Endothelial cell (in vitro differentiated cells): ENCODE measurements at regions not wholly inside any gene's neighbourhood (a gene's known extent, or its start where the extent isn't known, plus 50 kb on each side); places are given as distances from the start of the nearest gene placed in this dataset.

ENCODE experiments used
- DNase-seq: peaks from one replicate; pipeline ENCODE4 v3.0.0; 2021; ENCODE audit warnings: low spot score
- H3K27ac Mint-ChIP-seq: one replicate; pipeline ENCODE4 v1.8.0; 2021; ENCODE audit warnings: mixed read lengths, inconsistent platforms; ENCODE audit not compliant: unreplicated experiment
- H3K27me3 Mint-ChIP-seq: one replicate; pipeline ENCODE4 v1.8.0; 2021; ENCODE audit warnings: mild to moderate bottlenecking, moderate library complexity, mixed read lengths, inconsistent platforms; ENCODE audit not compliant: unreplicated experiment
- H3K36me3 Mint-ChIP-seq: one replicate; pipeline ENCODE4 v1.8.0; 2021; ENCODE audit warnings: mild to moderate bottlenecking, low read depth, mixed read lengths, inconsistent platforms; ENCODE audit not compliant: unreplicated experiment
- H3K4me1 Mint-ChIP-seq: one replicate; pipeline ENCODE4 v1.8.0; 2021; ENCODE audit warnings: mild to moderate bottlenecking, mixed read lengths, inconsistent platforms; ENCODE audit not compliant: unreplicated experiment
- H3K4me3 Mint-ChIP-seq: one replicate; pipeline ENCODE4 v1.8.0; 2021; ENCODE audit warnings: mild to moderate bottlenecking, mixed read lengths, inconsistent platforms; ENCODE audit not compliant: unreplicated experiment
- H3K9me3 Mint-ChIP-seq: one replicate; pipeline ENCODE4 v1.8.0; 2021; ENCODE audit warnings: mixed read lengths, inconsistent platforms; ENCODE audit not compliant: unreplicated experiment
- CTCF ChIP-seq: fragments of 200-600 bp; sonication (generic); IDR thresholded peaks from one replicate; pipeline ENCODE4 v1.5.0; 2021; ENCODE audit warnings: antibody characterized with exemption; ENCODE audit not compliant: unreplicated experiment

GRCh38 chr4:124396333-124396732, 316.2 kb downstream of the ANKRD50 start:
- Mint-ChIP-seq H3K36me3 (no peaks in the 10 kb centered on the region), H3K9me3 (no peaks in the 10 kb centered on the region), H3K4me1 (no peaks in the 10 kb centered on the region), H3K4me3 (no peak overlapping the region), H3K27me3 (no peaks in the 10 kb centered on the region), H3K27ac (no peak overlapping the region)
- no peak for TF ChIP-seq CTCF
- DNase-seq, result no peak

GRCh38 chr4:124401606-124402005, 310.9 kb downstream of the ANKRD50 start:
- no peak overlapping the region for H3K4me3 Mint-ChIP-seq
- peaks cover 4% of the 10 kb centered on the region for H3K9me3 Mint-ChIP-seq
- no peaks in the 10 kb centered on the region for H3K27me3 Mint-ChIP-seq
- peaks cover 3% of the 10 kb centered on the region for H3K36me3 Mint-ChIP-seq
- no peak for DNase-seq
- peaks cover 2% of the 10 kb centered on the region for H3K4me1 Mint-ChIP-seq
- H3K27ac Mint-ChIP-seq, result no peak overlapping the region
- no peak for TF ChIP-seq CTCF

DNA sequence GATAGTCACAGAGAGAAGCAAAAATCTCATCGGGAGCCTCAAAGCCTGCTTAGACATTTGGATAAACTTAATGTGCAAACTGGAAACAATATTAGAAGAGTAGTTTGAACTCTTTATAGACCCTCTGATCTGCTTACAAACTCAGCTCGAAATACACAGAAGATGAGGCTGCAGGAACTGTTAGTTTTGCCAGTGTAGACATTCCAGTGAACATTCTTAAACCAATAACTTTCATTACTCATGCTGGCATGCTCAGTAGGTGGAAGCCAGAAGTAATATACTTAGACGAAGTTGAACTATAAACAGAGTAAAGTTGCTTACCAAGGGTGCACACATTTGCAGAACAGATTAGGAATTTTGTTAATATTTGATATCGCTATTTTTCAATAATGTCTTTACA, 303.5 kb downstream of the ANKRD50 start:
- H3K9me3 Mint-ChIP-seq, result peaks cover 4% of the 10 kb centered on the region
- H3K36me3 Mint-ChIP-seq, result peaks cover 3% of the 10 kb centered on the region
- no peak overlapping the region for H3K27ac Mint-ChIP-seq
- H3K4me1 Mint-ChIP-seq, result peaks cover 5% of the 10 kb centered on the region
- TF ChIP-seq CTCF, result no peak
- no peak for DNase-seq
- H3K4me3 Mint-ChIP-seq, result no peak overlapping the region
- no peaks in the 10 kb centered on the region for H3K27me3 Mint-ChIP-seq

DNA sequence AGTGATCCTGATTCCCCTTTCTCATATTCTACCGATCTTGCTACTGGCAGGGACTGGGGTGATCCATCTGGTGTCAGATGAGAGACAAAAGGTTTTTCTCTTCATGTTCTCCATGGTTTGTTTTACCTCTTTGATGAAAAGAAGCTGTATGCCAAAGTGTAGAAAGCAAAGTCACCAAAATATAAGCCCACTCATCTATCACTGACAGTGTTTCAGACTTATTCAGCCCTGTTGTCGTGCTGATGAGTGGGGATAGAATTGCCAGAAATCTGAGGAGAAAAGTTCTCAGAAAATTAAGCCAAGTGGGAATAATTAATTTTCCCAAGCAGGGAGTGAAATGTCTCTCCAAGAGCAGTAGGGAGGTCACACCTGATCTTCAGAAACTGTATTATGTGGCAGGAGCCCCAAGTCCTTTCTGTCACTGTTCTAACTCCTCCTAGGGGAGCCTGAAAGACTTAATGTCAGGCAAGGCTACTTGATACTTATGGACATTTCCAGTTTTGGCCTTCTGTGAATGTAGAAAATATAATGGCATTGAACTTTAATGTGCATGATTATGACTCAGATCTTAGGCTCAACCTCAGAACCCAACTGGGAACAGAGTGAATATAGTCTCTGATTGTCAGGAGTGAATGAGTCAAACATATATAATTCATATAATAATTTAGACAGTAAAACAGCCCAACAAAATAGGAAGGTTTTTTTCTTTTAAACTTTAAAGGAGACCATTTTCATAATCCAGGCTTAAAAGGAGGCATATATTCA, 298.1 kb downstream of the ANKRD50 start:
- no peak overlapping the region for H3K27ac Mint-ChIP-seq

More for the DNA sequence above, 298.1 kb downstream of the ANKRD50 start:
- H3K4me1 Mint-ChIP-seq, result peaks cover 5% of the 10 kb centered on the region
- no peaks in the 10 kb centered on the region for H3K9me3 Mint-ChIP-seq
- H3K27me3 Mint-ChIP-seq, result no peaks in the 10 kb centered on the region
- H3K36me3 Mint-ChIP-seq, result no peaks in the 10 kb centered on the region
- TF ChIP-seq CTCF, result no peak
- H3K4me3 Mint-ChIP-seq, result no peak overlapping the region
- DNase-seq, result no peak
